Inferior parietal cortex (tissue), 1 donor: ENCODE measurements at regions not wholly inside any gene's neighbourhood (a gene's known extent, or its start where the extent isn't known, plus 50 kb on each side); places are given as distances from the start of the nearest gene placed in this dataset.

Experiments used
- DNase-seq: peaks from one replicate; pipeline ENCODE4 v3.0.0-alpha.2; 2016; ENCODE audit errors: extremely low spot score

GRCh38 chr16:64654178-64654577 is 467.7 kb downstream of the CDH11 start:
- no peak for DNase-seq

DNA sequence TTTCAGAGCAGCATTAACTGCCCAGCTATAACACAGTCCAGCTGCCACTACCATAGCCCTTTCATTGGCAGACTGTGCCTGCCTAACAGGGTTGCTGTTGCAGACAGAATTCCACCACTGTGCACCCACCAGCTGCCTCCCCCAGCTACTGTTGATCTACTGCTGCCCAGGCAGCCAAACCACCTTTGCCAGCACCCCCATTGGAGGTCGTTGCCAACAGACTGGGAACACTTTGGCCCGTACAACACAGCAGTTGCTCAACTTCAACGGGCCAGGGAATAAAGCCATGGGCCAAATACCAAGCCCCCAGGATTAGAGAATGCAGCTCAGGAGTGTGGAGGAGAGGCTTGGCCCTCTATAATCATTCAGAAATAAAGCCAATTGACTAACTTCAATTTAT is 473.6 kb downstream of the CDH11 start:
- DNase-seq, result no peak

DNA sequence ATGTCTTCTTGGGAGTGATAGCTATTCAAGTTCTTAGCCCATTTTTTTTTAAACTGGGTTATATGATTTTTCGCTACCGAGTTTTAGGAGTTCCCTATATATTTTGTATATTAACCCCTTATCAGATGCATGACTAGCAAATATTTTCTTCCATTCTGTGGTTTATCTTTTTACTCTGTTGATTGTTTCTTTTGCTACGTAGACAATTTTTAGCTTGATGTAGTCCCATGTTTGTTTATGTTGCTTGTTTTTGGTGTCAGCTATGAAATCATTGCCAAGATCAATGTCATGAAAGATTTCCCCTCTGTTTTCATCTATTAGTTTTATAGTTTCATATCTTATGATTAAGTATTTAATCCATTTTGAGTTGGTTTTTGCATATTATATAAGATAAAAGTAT is 480.5 kb downstream of the CDH11 start:
- no peak for DNase-seq

DNA sequence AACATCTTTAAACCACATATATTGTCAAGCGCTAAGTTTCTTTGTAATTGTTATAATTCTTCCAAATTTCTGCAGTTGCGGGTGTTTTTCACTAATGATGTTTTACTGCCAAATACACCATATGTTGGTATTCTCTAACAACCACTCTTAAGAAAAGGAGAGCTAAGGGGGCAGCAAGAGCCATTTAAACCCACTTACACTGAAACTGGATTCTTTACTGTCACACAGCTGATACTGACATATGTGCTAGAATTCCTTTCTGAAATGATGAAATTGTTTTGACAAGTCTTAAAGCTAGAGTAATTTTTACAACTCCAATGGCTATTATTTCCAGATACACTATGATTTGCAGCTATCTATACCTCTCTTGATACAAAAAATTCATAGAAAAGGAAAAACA is 483.1 kb downstream of the CDH11 start:
- DNase-seq, result no peak

GRCh38 chr16:64629622-64630021 is 492.2 kb downstream of the CDH11 start:
- peak; percentile 31 for DNase-seq

- no peak for DNase-seq
Observed at GRCh38 chr16:64627781-64628180, 494.1 kb downstream of the CDH11 start.

DNA sequence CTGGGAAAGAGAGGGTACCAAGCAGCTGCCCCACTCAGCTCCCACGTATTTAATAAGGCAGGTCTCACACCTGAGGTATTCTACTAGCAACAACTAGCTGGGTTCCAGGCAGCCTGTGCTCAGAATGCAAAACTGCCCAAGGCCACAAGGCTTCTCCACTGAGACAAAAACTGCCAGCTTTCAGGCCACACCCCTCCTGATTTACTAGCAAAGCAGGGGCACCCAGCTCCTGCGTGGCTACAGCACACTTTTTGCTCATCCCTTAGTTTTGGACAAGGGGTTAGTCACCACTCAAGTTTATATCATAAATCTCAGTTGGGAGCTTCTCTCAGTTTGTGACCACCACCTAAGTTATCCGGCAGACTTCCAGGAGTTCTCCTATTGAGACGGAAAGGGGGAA is 494.6 kb downstream of the CDH11 start:
- DNase-seq, result no peak

- no peak for DNase-seq
Observed at GRCh38 chr16:64626776-64627175, 495.1 kb downstream of the CDH11 start.

GRCh38 chr16:64621616-64622015 is 500.2 kb downstream of the CDH11 start:
- no peak for DNase-seq

GRCh38 chr16:64617836-64618476 is 503.9 kb downstream of the CDH11 start:
- no peak for DNase-seq

GRCh38 chr16:64615630-64616280 is 506.1 kb downstream of the CDH11 start:
- no peak for DNase-seq

GRCh38 chr16:64596196-64596595 is 525.7 kb downstream of the CDH11 start:
- DNase-seq, result no peak

- no peak for DNase-seq
Observed at GRCh38 chr16:64590513-64590912, 531.4 kb downstream of the CDH11 start.

DNA sequence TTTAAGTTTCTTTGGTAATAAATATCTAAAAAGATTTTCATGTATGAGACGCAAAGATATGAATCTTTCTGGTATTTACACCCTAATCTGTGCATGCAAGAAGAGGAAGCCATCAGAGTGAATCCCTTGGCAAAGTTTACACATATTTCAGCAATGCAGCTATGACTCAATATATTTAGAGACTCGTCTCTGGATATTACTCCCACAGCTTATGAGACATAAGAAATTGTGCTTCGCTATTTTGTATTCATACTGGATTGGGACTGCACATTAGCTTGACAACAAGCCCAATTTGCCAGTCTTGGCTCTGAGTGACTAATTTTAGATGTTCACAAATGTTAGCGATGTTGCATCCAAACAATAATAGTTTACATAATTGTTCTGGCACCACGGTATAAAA is 532.0 kb downstream of the CDH11 start:
- DNase-seq, result peak; percentile 10

- DNase-seq, result no peak
Observed at GRCh38 chr16:64586781-64587180, 535.1 kb downstream of the CDH11 start.

GRCh38 chr16:64585367-64585766 is 536.5 kb downstream of the CDH11 start:
- no peak for DNase-seq

DNA sequence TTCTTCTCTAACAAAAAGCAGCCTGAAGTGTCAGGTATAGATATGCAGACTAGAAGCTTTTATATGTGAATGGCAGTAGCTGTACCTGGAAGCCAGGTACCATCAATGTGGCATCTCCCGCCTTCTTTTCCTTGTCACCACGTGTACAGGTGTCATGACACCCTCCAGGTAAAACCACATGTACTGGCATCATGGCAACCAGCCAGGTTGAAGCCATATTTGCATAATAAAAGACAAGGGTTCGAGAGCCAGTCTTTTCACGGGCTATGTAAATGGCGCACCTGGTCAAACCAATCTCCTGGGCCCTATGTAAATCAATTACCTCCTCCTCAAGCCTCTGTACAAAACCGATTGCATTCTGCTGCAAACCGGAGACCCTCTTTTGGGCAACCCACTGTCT is 541.3 kb downstream of the CDH11 start:
- DNase-seq, result no peak

DNA sequence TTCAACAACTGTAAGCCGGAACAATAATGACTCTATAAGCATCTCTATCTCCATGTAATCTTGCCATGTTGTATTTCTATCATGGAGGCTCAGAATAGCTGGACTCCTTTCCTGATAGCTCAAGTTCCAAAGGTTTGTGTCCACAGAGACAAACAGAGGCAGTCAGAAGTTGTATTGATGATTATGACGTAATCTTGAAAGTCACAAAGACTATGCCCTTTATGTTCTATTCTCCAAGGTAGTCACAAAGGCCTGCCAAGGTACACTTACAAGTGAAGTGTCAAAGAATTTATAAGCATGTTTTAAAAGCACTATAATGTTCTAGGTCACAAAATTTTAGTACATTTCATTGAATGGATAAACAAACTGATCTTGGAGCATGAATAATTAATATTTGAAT is 542.2 kb downstream of the CDH11 start:
- no peak for DNase-seq

DNA sequence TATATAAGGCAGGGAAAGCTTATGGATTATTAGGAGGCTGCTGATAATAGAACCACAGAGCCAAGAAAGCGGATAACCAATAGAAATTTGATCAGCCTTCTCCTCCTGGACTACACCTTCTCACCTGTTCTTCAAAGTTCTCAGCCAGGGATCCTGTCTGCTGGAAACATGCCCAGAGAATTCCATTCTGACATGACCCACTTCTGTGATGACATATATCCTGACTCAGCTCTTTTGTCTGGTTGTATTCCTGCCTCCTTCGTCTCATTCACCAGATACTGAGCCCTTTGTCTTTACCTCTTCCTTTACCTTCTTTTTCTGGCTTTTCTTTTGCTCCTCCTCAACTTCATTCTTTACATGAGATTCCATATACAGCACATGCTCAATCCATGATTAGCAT is 576.1 kb downstream of the CDH11 start:
- no peak for DNase-seq

- no peak for DNase-seq
Observed at GRCh38 chr16:64544859-64545258, 577.0 kb downstream of the CDH11 start.

- DNase-seq, result no peak
Observed at GRCh38 chr16:64543441-64543840, 578.4 kb downstream of the CDH11 start.

DNA sequence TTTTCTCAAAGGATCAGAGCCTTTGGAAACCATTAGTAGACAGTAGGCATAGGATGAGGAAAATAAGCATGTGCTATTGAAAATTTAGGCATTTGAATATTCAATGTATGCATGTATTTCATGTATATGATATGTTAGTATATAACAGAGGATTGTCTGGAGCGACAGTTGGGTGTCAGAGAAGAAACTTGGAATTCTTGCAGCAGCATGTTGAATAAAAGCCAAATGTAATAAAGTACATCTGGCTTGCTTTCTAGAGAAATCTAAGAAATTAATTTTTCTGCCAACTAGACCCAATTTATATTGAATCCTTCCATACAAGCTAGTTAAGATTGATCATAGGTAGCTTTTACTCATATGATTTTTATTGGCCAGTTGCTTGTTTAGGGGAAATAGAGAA is 578.8 kb downstream of the CDH11 start:
- no peak for DNase-seq

DNA sequence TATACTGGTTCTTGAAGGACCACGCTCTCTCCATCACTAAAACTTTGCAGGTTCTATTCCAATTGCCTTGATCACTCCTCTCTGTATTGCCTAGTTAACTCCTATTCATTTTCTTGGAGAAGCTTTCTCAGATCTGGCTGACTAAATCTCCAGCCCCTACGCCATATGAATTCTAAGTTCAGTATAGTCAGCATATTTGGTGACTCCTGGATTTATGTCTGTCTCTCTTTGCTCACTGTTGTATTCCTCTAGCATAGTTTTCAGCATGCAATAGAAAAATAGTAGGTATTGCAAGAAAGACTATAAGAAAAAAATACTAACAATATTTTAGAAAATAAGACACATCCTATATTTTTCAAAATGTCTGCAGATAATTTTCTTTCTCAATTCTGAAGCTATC is 579.7 kb downstream of the CDH11 start:
- DNase-seq, result no peak

DNA sequence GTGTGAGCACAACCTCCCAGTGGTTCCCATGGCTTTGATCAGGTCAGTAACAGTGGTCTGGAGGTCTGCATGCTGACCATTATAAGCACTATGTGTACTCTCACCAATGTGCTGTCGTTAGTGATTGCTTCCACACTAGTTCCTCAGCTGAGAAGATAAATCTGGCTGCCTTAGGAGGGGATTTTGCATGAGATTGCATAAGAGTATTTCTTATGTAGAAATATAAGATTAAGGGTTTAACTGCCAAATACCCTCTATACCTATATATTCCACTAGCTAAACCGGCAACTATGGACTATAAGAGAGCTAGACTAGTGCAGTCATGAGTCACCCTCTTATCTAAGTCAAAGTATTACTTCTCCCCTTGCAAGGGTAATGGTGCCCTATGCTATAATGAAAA is 580.2 kb downstream of the CDH11 start:
- DNase-seq, result no peak
